Breast epithelium (tissue), 3 donors: ENCODE measurements at regions not wholly inside any gene's neighbourhood (a gene's known extent, or its start where the extent isn't known, plus 50 kb on each side); places are given as distances from the start of the nearest gene placed in this dataset.

ENCODE experiments used
- CTCF ChIP-seq, 3 donors: fragments of 450-650 bp; IDR thresholded peaks; one replicate each; pipeline ENCODE4 v1.5.1; 2016 to 2017; ENCODE audit warnings: antibody characterized with exemption in 3 of 3, mild to moderate bottlenecking in 3 of 3, moderate library complexity in 3 of 3
- POLR2A ChIP-seq: fragments of 450-650 bp; IDR thresholded peaks from one replicate; pipeline ENCODE4 v1.6.1; 2016; ENCODE audit warnings: antibody characterized with exemption, mild to moderate bottlenecking, moderate library complexity
- POLR2AphosphoS5 ChIP-seq, 3 donors: sonication (generic); formaldehyde crosslinking; IDR thresholded peaks; one replicate each; pipeline ENCODE4 v1.6.1; 2017; ENCODE audit warnings: antibody characterized with exemption in 3 of 3

DNA sequence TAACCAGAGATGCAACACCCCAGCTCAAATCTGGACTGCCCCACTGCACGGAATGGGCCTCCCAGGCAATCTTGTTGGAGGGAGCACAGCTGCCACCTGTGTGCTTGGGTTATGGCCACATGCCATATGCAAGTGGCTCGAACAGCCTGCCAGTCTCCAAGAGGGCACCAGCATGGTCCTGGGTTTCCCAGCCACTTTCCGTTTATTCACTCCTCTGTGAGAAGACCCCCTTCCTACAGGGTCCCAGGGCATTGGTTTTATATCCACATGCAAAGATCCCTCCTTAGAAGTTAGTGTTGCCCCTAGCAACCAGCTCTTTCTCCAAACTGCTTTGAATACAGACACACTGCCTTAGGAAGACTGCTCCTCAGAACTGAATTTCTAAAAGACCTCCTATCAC, 487.8 kb downstream of the BUD13 start:
- TF ChIP-seq CTCF (IDR thresholded peaks at IDR 0.05) = no peak
- no peak for TF ChIP-seq POLR2A
- TF ChIP-seq POLR2AphosphoS5 (IDR thresholded peaks at IDR 0.05) = no peak
